Jurkat, Clone E6-1 (cell line): ENCODE measurements at regions not wholly inside any gene's neighbourhood (a gene's known extent, or its start where the extent isn't known, plus 50 kb on each side); places are given as distances from the start of the nearest gene placed in this dataset.

ENCODE experiments used
- DNase-seq: peaks from one replicate; pipeline ENCODE4 v3.0.0-alpha.2; 2011; ENCODE audit warnings: low read depth, low spot score
- H3K4me3 ChIP-seq: 2 replicates; pipeline ENCODE4 v1.5.1; 2011; ENCODE audit warnings: mild to moderate bottlenecking, low read length, control low read depth, moderate library complexity

GRCh38 chr13:33494596-33495204, 209.1 kb upstream of the STARD13 start:
- no peak for DNase-seq
- no peak overlapping the region for H3K4me3 ChIP-seq

GRCh38 chr13:33496336-33496735, 210.8 kb upstream of the STARD13 start:
- H3K4me3 ChIP-seq: no peak overlapping the region
- DNase-seq: no peak

- H3K4me3 ChIP-seq: no peak overlapping the region
- no peak for DNase-seq
These were observed 211.7 kb upstream of the STARD13 start for GRCh38 chr13:33497146-33497845.

GRCh38 chr13:33508060-33508459, 222.5 kb upstream of the STARD13 start:
- H3K4me3 ChIP-seq: no peak overlapping the region
- DNase-seq: no peak

- DNase-seq: no peak
- H3K4me3 ChIP-seq: no peak overlapping the region
These were observed 224.2 kb upstream of the STARD13 start for GRCh38 chr13:33509642-33510229.

- DNase-seq: no peak
- no peak overlapping the region for H3K4me3 ChIP-seq
These were observed 224.9 kb upstream of the STARD13 start for GRCh38 chr13:33510350-33510970.

- no peak for DNase-seq
- H3K4me3 ChIP-seq: no peak overlapping the region
These were observed 227.5 kb upstream of the STARD13 start for GRCh38 chr13:33512880-33513554.

- no peak overlapping the region for H3K4me3 ChIP-seq
- no peak for DNase-seq
These were observed 228.8 kb upstream of the STARD13 start for GRCh38 chr13:33514362-33514761.

- no peak overlapping the region for H3K4me3 ChIP-seq
- no peak for DNase-seq
These were observed 229.6 kb upstream of the STARD13 start for GRCh38 chr13:33515146-33515545.

GRCh38 chr13:33518452-33518851, 232.9 kb upstream of the STARD13 start:
- no peak overlapping the region for H3K4me3 ChIP-seq
- DNase-seq: no peak

GRCh38 chr13:33519561-33520467, 234.3 kb upstream of the STARD13 start:
- DNase-seq: no peak
- H3K4me3 ChIP-seq: no peak overlapping the region

- no peak overlapping the region for H3K4me3 ChIP-seq
- DNase-seq: no peak
These were observed 234.9 kb upstream of the STARD13 start for GRCh38 chr13:33520468-33520839.

- no peak for DNase-seq
- H3K4me3 ChIP-seq: no peak overlapping the region
These were observed 238.5 kb upstream of the STARD13 start for GRCh38 chr13:33524086-33524485.

- DNase-seq: no peak
- no peak overlapping the region for H3K4me3 ChIP-seq
These were observed 240.2 kb upstream of the STARD13 start for GRCh38 chr13:33525763-33526162.

GRCh38 chr13:33526718-33527117, 241.2 kb upstream of the STARD13 start:
- H3K4me3 ChIP-seq: no peak overlapping the region
- no peak for DNase-seq

- no peak for DNase-seq
- H3K4me3 ChIP-seq: no peak overlapping the region
These were observed 243.3 kb upstream of the STARD13 start for GRCh38 chr13:33528896-33529295.

- no peak for DNase-seq
- no peak overlapping the region for H3K4me3 ChIP-seq
These were observed 245.9 kb upstream of the STARD13 start for GRCh38 chr13:33531484-33531883.

GRCh38 chr13:33535061-33535460, 249.5 kb upstream of the STARD13 start:
- DNase-seq: no peak

GRCh38 chr13:33536601-33537000, 251.0 kb upstream of the STARD13 start:
- DNase-seq: no peak
- no peak overlapping the region for H3K4me3 ChIP-seq

More at GRCh38 chr13:33535061-33535460, 249.5 kb upstream of the STARD13 start:
- no peak overlapping the region for H3K4me3 ChIP-seq
